ENCODE measurements at regions not wholly inside any gene's neighbourhood (a gene's known extent, or its start where the extent isn't known, plus 50 kb on each side); places are given as distances from the start of the nearest gene placed in this dataset.

DNA sequence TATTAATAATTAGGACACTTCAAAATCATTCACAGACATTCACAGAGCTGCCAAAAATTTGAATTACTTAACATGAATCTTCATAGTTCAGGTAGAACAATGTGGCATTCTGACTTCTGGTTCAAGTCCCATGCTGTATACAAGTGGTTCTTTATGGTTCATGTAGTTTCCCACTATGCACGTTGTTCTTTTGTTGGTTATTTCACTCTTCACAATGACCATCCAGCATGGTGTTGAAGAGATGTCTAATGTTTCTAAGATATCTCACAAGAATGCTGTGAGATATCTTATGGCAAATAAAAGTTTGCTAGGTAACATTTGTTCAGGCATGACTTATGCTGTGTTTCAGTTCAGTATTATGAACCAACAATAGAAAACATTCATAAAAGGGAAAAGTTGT is 88.2 kb upstream of the SLITRK6 start:
- H3K36me3 ChIP-seq (replicated peaks), result no peaks in the 10 kb centered on the region
- DNase-seq, result no peak
- in situ Hi-C loops (cut with HindIII; ENCODE audit: low pct_ligation_motif_present, low sequenced_read_pairs), result no loop called here
- H3K27me3 ChIP-seq (replicated peaks), result no peaks in the 10 kb centered on the region
- H3K27ac ChIP-seq, result no peak overlapping the region
- H3K4me3 ChIP-seq (ENCODE audit: low read depth, low read length), result no peak overlapping the region
- TF ChIP-seq, protein P1, sequence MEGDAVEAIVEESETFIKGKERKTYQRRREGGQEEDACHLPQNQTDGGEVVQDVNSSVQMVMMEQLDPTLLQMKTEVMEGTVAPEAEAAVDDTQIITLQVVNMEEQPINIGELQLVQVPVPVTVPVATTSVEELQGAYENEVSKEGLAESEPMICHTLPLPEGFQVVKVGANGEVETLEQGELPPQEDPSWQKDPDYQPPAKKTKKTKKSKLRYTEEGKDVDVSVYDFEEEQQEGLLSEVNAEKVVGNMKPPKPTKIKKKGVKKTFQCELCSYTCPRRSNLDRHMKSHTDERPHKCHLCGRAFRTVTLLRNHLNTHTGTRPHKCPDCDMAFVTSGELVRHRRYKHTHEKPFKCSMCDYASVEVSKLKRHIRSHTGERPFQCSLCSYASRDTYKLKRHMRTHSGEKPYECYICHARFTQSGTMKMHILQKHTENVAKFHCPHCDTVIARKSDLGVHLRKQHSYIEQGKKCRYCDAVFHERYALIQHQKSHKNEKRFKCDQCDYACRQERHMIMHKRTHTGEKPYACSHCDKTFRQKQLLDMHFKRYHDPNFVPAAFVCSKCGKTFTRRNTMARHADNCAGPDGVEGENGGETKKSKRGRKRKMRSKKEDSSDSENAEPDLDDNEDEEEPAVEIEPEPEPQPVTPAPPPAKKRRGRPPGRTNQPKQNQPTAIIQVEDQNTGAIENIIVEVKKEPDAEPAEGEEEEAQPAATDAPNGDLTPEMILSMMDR (IDR thresholded peaks at IDR 0.05; ENCODE audit: low read depth, low read length, missing control alignments), result no peak

DNA sequence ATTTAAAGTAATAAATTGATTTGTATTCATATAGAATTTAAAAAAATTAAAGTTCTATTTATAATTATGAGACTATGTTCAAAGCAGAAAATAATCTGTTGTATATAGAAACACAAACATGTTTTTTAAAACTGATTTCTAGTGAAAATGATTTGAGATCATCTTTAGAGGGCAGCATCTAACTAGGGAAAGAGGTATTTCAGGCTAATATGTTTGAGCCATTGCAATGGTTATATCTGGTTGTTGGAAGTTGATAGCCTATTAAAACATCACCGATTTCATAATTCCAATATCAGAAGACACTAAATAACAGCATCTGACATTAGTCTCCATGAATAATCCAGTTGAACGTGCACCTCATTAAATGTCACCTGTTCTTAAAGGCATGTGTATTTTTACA is 79.8 kb upstream of the SLITRK6 start:
- TF ChIP-seq, protein P1 (IDR thresholded peaks at IDR 0.05; ENCODE audit: low read depth, low read length, missing control alignments), result no peak
- no peak overlapping the region for H3K27ac ChIP-seq
- in situ Hi-C loops (cut with HindIII; ENCODE audit: low pct_ligation_motif_present, low sequenced_read_pairs), result no loop called here
- H3K4me3 ChIP-seq (ENCODE audit: low read depth, low read length), result no peak overlapping the region
- DNase-seq, result no peak
- H3K36me3 ChIP-seq (replicated peaks), result no peaks in the 10 kb centered on the region
- H3K27me3 ChIP-seq (replicated peaks), result no peaks in the 10 kb centered on the region

DNA sequence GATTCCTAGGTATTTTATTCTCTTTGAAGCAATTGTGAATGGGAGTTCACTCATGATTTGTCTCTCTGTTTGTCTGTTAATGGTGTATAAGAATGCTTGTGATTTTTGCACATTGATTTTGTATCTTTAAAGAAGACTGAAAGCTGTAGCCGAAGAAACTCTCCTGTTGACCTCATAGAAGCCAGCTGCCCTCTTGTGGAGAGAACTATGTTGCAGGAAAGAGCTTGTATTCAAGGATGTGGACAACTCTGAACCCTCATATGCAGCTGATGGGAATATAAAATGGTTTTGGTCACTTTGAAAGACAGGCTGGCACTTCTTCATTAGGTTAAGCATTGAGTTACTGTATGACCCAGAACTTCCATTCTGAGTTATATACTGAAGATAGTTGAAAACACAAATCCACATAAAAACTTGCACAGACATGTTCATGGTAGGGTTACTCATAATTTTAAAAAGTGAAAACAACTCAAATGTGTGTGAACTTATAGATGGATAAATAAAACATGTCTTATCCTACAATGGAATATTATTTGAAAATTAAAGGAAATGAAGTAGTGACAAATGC is 65.8 kb upstream of the SLITRK6 start:
- H3K27me3 ChIP-seq (replicated peaks), result no peaks in the 10 kb centered on the region
- TF ChIP-seq, protein P1 (IDR thresholded peaks at IDR 0.05; ENCODE audit: low read depth, low read length, missing control alignments), result peak; percentile 73
- peak; percentile 11 for DNase-seq
- H3K4me3 ChIP-seq (ENCODE audit: low read depth, low read length), result no peak overlapping the region
- H3K27ac ChIP-seq, result no peak overlapping the region
- H3K36me3 ChIP-seq (replicated peaks), result no peaks in the 10 kb centered on the region
- in situ Hi-C loops (cut with HindIII; ENCODE audit: low pct_ligation_motif_present, low sequenced_read_pairs), result no loop called here

DNA sequence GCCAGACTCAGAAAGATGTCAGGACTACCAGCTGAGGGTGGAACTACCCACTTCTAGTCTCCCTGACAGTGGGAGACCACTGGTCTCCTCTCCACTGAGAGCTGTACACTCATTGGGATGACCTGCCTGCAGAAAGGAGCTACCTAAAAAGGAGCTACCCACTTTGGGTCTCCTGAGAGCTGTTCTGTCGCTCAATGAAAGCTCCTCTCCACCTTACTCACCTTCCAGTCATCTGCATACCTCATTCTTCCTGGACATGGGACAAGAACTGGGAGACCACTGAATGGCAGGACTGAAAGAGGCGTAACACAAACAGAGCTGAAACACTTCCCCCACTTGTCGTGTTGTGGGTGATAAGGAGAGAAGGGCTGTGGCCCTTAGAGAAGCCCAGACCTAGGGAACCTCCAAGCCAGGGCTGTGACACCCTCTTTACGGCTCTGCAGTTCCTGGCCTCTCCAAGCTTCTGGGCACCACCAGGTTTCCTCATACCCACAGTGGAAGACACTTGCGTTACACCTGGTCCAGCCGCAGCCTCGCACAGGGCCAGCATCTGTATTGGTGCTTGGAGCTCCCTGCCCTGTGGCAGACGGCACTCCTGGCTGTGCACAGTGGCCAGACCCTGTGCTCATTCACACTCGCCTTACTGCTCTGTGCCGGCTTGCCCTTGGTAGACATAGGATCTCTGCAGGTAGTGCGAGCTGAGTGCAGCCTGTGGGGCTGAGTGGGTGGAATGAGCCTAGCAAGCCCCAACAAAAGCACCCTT is 54.9 kb upstream of the SLITRK6 start:
- Histone ChIP-seq H3K4me3 (ENCODE audit: low read depth, low read length) (no peak overlapping the region), H3K36me3 (replicated peaks) (no peaks in the 10 kb centered on the region), H3K27ac (no peak overlapping the region), H3K27me3 (replicated peaks) (no peaks in the 10 kb centered on the region)
- in situ Hi-C loops (cut with HindIII; ENCODE audit: low pct_ligation_motif_present, low sequenced_read_pairs), result no loop called here
- TF ChIP-seq, protein P1 (IDR thresholded peaks at IDR 0.05; ENCODE audit: low read depth, low read length, missing control alignments), result no peak
- no peak for DNase-seq

DNA sequence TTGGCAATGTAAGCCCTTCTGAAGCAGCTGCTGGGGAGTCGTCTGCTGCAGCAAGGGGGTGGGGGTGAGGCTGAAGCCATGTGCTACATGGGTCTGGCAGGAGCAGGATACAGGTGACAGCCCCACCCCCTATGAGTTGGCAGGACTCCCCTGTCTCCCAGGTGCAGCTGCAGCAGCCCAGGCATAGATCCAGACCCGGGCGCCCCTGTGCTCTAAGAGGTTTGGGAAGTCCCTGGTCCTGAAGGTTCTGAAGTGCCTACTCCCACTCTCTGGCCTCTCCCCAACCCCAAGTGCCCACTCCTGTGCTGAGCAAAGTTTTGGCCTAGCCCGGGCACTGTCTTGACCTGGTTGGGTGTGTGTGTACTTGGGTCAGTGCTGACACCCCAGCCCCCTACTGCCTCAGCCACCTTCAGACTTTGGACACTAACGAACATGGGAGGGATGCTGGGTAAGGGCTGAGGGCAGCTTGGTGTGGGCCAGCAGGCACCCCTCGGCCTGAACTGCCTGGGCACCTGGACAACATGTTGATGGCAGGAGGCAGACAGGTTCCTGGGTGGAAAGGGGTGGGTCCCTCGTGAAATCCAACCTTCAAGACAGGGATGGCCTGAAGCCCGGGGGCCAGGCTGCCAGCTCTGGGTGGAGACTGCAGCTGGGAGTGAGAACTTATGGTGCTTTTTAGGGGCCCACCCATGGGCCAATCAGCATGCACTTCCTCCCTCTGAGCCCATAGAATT is 54.1 kb upstream of the SLITRK6 start:
- Histone ChIP-seq H3K27me3 (replicated peaks) (no peaks in the 10 kb centered on the region), H3K36me3 (replicated peaks) (no peaks in the 10 kb centered on the region), H3K27ac (no peak overlapping the region), H3K4me3 (ENCODE audit: low read depth, low read length) (no peak overlapping the region)
- TF ChIP-seq, protein P1 (IDR thresholded peaks at IDR 0.05; ENCODE audit: low read depth, low read length, missing control alignments), result no peak
- no peak for DNase-seq
- in situ Hi-C loops (cut with HindIII; ENCODE audit: low pct_ligation_motif_present, low sequenced_read_pairs), result no loop called here
